Tibial nerve (tissue), 4 donors: ENCODE measurements at regions not wholly inside any gene's neighbourhood (a gene's known extent, or its start where the extent isn't known, plus 50 kb on each side); places are given as distances from the start of the nearest gene placed in this dataset.
"Not testable (repeated sequence)": the region's sequence is repeated elsewhere in the genome, so short reads cannot be mapped to it uniquely, and the experiment has no call there.

Experiments
- DNase-seq, 2 donors: peaks; one replicate each; pipeline ENCODE4 v3.0.0-alpha.2; 2019; ENCODE audit warnings: low spot score in 2 of 2
- H3K27ac ChIP-seq, 4 donors: fragments of 200-600 bp; sonication (generic) in 3 of 4; one replicate each; pipeline ENCODE4 v1.5.1; 2017 to 2019; ENCODE audit warnings: mild to moderate bottlenecking in 1 of 4
- H3K27me3 ChIP-seq, 2 donors: fragments of 200-600 bp; sonication (generic) in 1 of 2; one replicate each; pipeline versions ENCODE4 v1.5.1 to v1.6.0; 2017 to 2019
- H3K36me3 ChIP-seq, 3 donors: fragments of 200-600 bp; sonication (generic); one replicate each; pipeline ENCODE4 v1.5.1; 2018 to 2019
- H3K4me1 ChIP-seq, 4 donors: fragments of 200-600 bp; sonication (generic) in 3 of 4; one replicate each; pipeline ENCODE4 v1.5.1; 2017 to 2019
- H3K4me3 ChIP-seq, 4 donors: fragments of 200-600 bp; sonication (generic) in 3 of 4; one replicate each; pipeline ENCODE4 v1.5.1; 2017 to 2019; ENCODE audit warnings: mild to moderate bottlenecking in 1 of 4, moderate library complexity in 1 of 4
- H3K9me3 ChIP-seq, 4 donors: fragments of 200-600 bp; sonication (generic) in 3 of 4; one replicate each; pipeline ENCODE4 v1.5.1; 2017 to 2019
- EP300 ChIP-seq, 2 donors: sonication (generic); formaldehyde crosslinking; IDR thresholded peaks; one replicate each; pipeline ENCODE4 v1.6.1; 2017; ENCODE audit warnings: antibody characterized with exemption in 2 of 2, mild to moderate bottlenecking in 1 of 2
- POLR2A ChIP-seq, 2 donors: fragments of 450-650 bp; IDR thresholded peaks; one replicate each; pipeline ENCODE4 v1.6.1; 2017; ENCODE audit warnings: antibody characterized with exemption in 2 of 2, mild to moderate bottlenecking in 2 of 2, moderate library complexity in 2 of 2
- WGBS, 2 donors: methylation state at CpG; one replicate each; pipeline ENCODE4 v1.1.5; 2018; 5-methylcytosine and 5-hydroxymethylcytosine counted together
- TF ChIP-seq, protein P1 (sequence below), 5 experiments: fragments of 200-600 bp in 3 of 5; fragments of 450-650 bp in 2 of 5; sonication (generic) in 3 of 5; IDR thresholded peaks; one replicate each; pipeline ENCODE4 v1.5.1; 2016 to 2019; ENCODE audit warnings: antibody characterized with exemption in 5 of 5, mild to moderate bottlenecking in 3 of 5, moderate library complexity in 2 of 5

DNA sequence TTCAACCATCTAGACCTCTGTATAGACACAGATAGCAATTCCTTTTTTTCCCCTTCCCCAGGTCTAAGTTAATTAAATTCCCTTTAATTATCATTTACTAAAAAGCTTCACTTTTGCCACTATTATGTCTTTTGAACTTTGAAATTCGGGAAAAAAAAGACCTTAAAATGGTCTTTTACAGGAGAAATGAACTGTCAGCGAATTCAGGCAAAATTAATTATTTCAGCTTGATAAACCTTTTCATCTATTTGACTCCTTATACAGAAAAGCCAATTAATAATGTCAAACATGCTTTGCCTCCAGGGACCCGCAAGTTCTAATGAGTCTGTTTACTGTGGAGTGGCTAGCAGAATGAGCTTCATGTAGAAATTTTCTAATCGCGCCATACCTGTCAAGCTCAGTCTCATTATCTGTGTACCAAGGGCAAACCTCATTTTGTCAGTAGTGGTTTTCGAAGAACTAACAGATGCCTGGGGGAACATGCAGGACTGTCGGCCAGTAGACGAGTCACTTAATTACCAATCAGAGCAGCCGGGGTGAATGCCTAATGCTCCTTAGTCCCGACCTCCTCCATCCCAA, 287.7 kb downstream of the INSIG2 start:
- no peak for DNase-seq
- TF ChIP-seq POLR2A (IDR thresholded peaks at IDR 0.05) = no peak
- TF ChIP-seq, protein P1, sequence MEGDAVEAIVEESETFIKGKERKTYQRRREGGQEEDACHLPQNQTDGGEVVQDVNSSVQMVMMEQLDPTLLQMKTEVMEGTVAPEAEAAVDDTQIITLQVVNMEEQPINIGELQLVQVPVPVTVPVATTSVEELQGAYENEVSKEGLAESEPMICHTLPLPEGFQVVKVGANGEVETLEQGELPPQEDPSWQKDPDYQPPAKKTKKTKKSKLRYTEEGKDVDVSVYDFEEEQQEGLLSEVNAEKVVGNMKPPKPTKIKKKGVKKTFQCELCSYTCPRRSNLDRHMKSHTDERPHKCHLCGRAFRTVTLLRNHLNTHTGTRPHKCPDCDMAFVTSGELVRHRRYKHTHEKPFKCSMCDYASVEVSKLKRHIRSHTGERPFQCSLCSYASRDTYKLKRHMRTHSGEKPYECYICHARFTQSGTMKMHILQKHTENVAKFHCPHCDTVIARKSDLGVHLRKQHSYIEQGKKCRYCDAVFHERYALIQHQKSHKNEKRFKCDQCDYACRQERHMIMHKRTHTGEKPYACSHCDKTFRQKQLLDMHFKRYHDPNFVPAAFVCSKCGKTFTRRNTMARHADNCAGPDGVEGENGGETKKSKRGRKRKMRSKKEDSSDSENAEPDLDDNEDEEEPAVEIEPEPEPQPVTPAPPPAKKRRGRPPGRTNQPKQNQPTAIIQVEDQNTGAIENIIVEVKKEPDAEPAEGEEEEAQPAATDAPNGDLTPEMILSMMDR (IDR thresholded peaks at IDR 0.05) = no peak
- no peak for TF ChIP-seq EP300 (IDR thresholded peaks at IDR 0.05)
- Histone ChIP-seq H3K27ac (no peak overlapping the region), H3K27me3 (no peaks in the 10 kb centered on the region), H3K9me3 (no peaks in the 10 kb centered on the region), H3K4me1 (no peaks in the 10 kb centered on the region), H3K36me3 (no peaks in the 10 kb centered on the region), H3K4me3 (no peak overlapping the region)
- WGBS, 2 donors = 84 to 85% methylated on average over 10 of the region's 10 CpGs

DNA sequence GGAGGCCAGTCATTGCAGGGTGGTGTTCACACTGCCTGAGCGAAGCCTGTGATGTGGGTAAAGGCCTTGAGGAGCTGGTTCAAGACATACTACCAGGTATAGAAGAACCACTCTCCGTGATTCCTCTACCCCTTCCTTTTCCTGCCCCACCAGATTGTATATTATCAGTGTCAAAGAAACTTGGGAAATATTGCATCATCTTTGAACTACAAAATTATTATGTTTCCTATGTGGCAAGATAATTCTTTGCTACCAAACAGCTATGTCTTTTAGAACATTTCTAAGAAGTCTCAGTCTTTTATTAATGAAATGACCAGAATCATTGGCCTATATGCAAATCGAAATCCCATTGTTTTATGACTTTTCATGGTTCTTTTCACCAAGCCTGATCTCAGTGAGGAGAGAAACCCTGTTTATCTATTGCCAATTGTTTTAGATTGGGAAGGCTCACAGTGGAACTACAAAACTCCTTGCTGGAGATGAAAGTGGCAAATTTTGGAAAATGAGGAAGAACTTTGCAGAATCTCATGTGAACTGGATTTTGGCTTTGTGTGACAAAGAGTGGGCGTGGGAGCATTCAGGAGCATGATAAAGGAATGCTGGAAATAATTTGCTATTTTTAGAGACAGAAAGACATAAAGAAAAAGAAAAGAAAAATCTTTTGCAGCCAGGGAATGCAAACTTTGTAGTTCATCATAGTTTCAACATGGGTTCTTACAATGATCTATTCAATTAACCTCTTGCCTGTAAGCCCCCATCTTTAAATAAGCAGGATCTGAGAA, 286.9 kb downstream of the INSIG2 start:
- no peak for DNase-seq
- Histone ChIP-seq H3K27ac (no peak overlapping the region), H3K27me3 (no peaks in the 10 kb centered on the region), H3K9me3 (no peaks in the 10 kb centered on the region), H3K4me3 (no peak overlapping the region), H3K36me3 (no peaks in the 10 kb centered on the region), H3K4me1 (no peaks in the 10 kb centered on the region)
- 56 to 65% methylated on average over 4 of the region's 4 CpGs for WGBS, 2 donors
- TF ChIP-seq POLR2A (IDR thresholded peaks at IDR 0.05) (no peak), EP300 (IDR thresholded peaks at IDR 0.05) (no peak)
- TF ChIP-seq, protein P1 (IDR thresholded peaks at IDR 0.05) = no peak

DNA sequence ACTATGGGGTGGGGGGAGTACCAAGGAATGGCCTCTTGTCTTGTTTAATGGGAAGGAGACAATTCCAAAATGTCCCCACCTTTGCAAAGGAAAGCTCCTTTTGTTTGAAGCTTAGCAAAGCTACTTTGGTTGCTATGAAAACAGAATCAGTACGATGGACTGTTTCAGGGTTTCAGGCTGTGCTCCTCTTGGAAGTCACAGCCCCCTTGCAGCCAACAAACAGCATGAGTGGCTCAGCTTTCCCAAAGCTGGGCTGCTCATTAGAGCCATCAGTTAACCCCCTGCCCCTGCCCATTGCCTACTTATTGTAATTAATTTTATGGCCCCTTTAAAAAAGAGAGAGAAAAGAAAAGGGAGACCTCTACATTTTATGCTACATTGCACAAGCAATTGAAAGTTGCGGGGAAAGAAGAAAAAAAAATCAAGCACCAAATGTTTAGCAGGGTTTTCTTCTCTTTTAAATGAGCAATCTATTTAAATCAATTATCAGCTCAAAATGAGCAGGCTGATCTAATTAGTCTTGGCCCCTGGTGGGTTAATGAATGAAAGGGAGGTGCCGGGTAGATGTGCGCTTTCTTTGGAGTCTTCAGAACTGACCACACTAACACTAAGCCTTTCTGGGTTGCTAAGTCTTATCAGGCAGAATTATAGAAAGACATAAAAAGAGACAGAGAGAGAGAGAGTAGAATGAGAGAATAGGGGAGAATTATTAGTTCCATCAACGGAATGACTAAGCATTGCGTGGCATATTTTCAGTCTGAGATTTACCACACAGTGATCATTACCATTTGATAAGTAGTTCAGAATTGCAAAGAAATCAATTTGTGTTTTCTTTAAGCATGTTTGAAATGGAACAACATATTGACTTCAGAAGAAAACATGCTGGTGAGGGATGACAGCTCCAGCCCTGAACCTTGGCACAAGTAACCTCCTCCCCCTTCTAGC, 284.9 kb downstream of the INSIG2 start:
- Histone ChIP-seq H3K27me3 (no peaks in the 10 kb centered on the region), H3K4me1 (no peaks in the 10 kb centered on the region), H3K9me3 (no peaks in the 10 kb centered on the region), H3K36me3 (no peaks in the 10 kb centered on the region), H3K4me3 (no peak overlapping the region), H3K27ac (no peak overlapping the region)
- TF ChIP-seq EP300 (IDR thresholded peaks at IDR 0.05) (no peak), POLR2A (IDR thresholded peaks at IDR 0.05) (no peak)
- TF ChIP-seq, protein P1 (IDR thresholded peaks at IDR 0.05) = no peak
- WGBS, 2 donors = 45 to 56% methylated on average over 6 of the region's 6 CpGs
- DNase-seq = no peak

DNA sequence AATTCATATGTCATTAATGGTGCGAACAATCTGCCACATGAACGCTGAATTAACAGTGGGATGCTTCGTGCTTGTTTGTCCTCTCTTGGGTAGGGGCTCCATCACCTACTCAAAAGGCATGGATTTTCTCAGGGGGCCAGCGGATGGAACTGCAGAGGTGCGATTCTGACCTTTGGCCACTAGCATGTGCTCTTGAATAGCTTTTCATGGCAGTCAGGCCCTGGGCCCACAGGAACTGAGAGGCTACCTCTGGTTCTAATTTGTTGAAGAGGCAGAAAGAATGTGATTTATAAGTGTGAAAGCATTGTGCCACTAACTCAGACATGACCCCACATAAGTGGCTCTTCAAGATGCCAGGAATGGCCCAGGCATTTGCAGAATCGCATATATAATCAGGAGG, 283.2 kb downstream of the INSIG2 start:
- H3K36me3 ChIP-seq = no peaks in the 10 kb centered on the region
- TF ChIP-seq, protein P1 (IDR thresholded peaks at IDR 0.05) = peak in 2 of 5 experiments; percentile 10 to 22
- TF ChIP-seq POLR2A (IDR thresholded peaks at IDR 0.05) = no peak
- 25 to 38% methylated on average over 5 of the region's 6 CpGs for WGBS, 2 donors
- no peaks in the 10 kb centered on the region for H3K4me1 ChIP-seq
- H3K9me3 ChIP-seq = no peaks in the 10 kb centered on the region
- H3K4me3 ChIP-seq = no peak overlapping the region
- H3K27ac ChIP-seq = no peak overlapping the region
- DNase-seq = no peak
- H3K27me3 ChIP-seq = no peaks in the 10 kb centered on the region

DNA sequence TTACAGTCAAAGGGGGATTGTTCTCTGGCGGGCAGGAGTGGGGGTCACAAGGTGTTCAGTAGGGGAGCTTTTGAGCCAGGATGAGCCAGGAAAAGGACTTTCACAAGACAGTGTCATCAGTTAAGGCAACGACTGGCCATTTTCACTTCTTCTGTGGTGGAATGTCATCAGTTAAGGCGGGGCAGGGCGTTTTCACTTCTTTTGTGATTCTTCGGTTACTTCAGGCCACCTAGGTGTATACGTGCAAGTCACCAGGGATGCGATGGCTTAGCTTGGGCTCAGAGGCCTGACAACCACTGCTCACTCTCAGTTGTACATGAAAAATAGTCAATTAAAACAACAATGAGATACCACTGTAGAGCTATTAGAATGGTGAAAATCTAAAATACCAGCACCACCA, 281.2 kb downstream of the INSIG2 start:
- not testable (repeated sequence) for H3K36me3 ChIP-seq, H3K4me1 ChIP-seq, H3K27ac ChIP-seq, DNase-seq, H3K27me3 ChIP-seq, H3K4me3 ChIP-seq, H3K9me3 ChIP-seq
- 61 to 67% methylated on average over 7 of the region's 7 CpGs for WGBS, 2 donors
